ENCODE measurements at regions not wholly inside any gene's neighbourhood (a gene's known extent, or its start where the extent isn't known, plus 50 kb on each side); places are given as distances from the start of the nearest gene placed in this dataset.

DNA sequence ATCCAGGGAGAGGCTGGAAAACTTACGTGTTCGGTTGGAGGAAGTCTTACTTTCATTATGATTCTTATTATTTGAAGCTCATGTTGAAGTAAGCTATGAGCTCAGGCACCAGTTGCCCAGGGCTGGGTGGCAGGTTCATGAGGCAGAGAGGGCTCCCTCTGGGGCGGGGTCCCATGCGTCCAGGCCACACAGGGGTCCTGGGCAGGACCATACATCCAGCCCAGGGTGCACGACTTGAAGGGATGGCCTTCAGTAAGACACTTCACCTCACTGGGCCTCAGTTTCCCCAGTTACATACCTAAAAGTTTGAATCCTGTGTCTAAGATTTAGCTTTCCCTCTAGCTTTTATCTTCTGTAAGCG is 107.3 kb upstream of the B3GAT1 start:
- TF ChIP-seq CTCF (conservative IDR thresholded peaks at IDR 0.05 in 1 of 2, IDR thresholded peaks at IDR 0.05 in 1 of 2; ENCODE audit: low read depth in 1 of 2, low read length in 2 of 2) = no peak
- TF ChIP-seq EZH2 (IDR thresholded peaks at IDR 0.05; ENCODE audit: low read length, missing control alignments) = no peak
